GM21786 (cell line): ENCODE measurements at regions not wholly inside any gene's neighbourhood (a gene's known extent, or its start where the extent isn't known, plus 50 kb on each side); places are given as distances from the start of the nearest gene placed in this dataset.
"Not testable (repeated sequence)": the region's sequence is repeated elsewhere in the genome, so short reads cannot be mapped to it uniquely, and the experiment has no call there.

Experiments
- ATAC-seq: cut with Tn5 transposase; IDR thresholded peaks from one replicate; pipeline ENCODE4 v1.9.1; 2021; ENCODE audit not compliant: unreplicated experiment

- ATAC-seq: not testable (repeated sequence)
Measured at GRCh38 chr9:22508354-22508753, 61.7 kb downstream of the DMRTA1 start.

GRCh38 chr9:22508790-22509189, 62.2 kb downstream of the DMRTA1 start:
- no peak for ATAC-seq

- ATAC-seq: no peak
Measured at GRCh38 chr9:22512495-22512894, 65.9 kb downstream of the DMRTA1 start.

- no peak for ATAC-seq
Measured at GRCh38 chr9:22514871-22515270, 68.2 kb downstream of the DMRTA1 start.

GRCh38 chr9:22522206-22522740, 75.6 kb downstream of the DMRTA1 start:
- ATAC-seq: no peak

- no peak for ATAC-seq
Measured at GRCh38 chr9:22528485-22528884, 81.9 kb downstream of the DMRTA1 start.

GRCh38 chr9:22529426-22530199, 83.0 kb downstream of the DMRTA1 start:
- ATAC-seq: no peak

GRCh38 chr9:22535780-22536179, 89.2 kb downstream of the DMRTA1 start:
- no peak for ATAC-seq

- no peak for ATAC-seq
Measured at GRCh38 chr9:22537721-22538120, 91.1 kb downstream of the DMRTA1 start.

GRCh38 chr9:22548625-22549024, 102.0 kb downstream of the DMRTA1 start:
- ATAC-seq: no peak

GRCh38 chr9:22574740-22575139, 128.1 kb downstream of the DMRTA1 start:
- ATAC-seq: no peak

GRCh38 chr9:22580788-22581187, 134.2 kb downstream of the DMRTA1 start:
- no peak for ATAC-seq

GRCh38 chr9:22582221-22582620, 135.6 kb downstream of the DMRTA1 start:
- ATAC-seq: no peak

- no peak for ATAC-seq
Measured at GRCh38 chr9:22588918-22589317, 142.3 kb downstream of the DMRTA1 start.

- no peak for ATAC-seq
Measured at GRCh38 chr9:22590336-22591033, 143.9 kb downstream of the DMRTA1 start.

GRCh38 chr9:22595805-22596204, 149.2 kb downstream of the DMRTA1 start:
- ATAC-seq: no peak

GRCh38 chr9:22617156-22617555, 170.5 kb downstream of the DMRTA1 start:
- no peak for ATAC-seq

- no peak for ATAC-seq
Measured at GRCh38 chr9:22622815-22623214, 176.2 kb downstream of the DMRTA1 start.

- no peak for ATAC-seq
Measured at GRCh38 chr9:22623236-22623635, 176.6 kb downstream of the DMRTA1 start.

GRCh38 chr9:22625540-22625939, 178.9 kb downstream of the DMRTA1 start:
- no peak for ATAC-seq

GRCh38 chr9:22643541-22643940, 196.9 kb downstream of the DMRTA1 start:
- ATAC-seq: no peak

- no peak for ATAC-seq
Measured at GRCh38 chr9:22645893-22646292, 199.3 kb downstream of the DMRTA1 start.
